CD14-positive monocyte (primary cell): ENCODE measurements at regions not wholly inside any gene's neighbourhood (a gene's known extent, or its start where the extent isn't known, plus 50 kb on each side); places are given as distances from the start of the nearest gene placed in this dataset.

Source experiments
- DNase-seq, 3 donors: peaks; one replicate each; pipeline ENCODE4 v3.0.0-alpha.2; 2011 to 2022
- H2AFZ ChIP-seq: 2 replicates; pipeline ENCODE4 v1.6.0; 2012; ENCODE audit warnings: mild to moderate bottlenecking, low read depth, low read length, inconsistent platforms; ENCODE audit not compliant: insufficient read depth, poor library complexity, severe bottlenecking
- H3K27ac ChIP-seq, 2 donors: 1 replicate in 1 of 2; 2 replicates in 1 of 2; pipeline ENCODE4 v1.5.1; 2012 to 2013; ENCODE audit warnings: low read length in 2 of 2, control low read depth in 1 of 2, inconsistent platforms in 1 of 2, low read depth in 1 of 2, mild to moderate bottlenecking in 1 of 2
- H3K27me3 ChIP-seq, 2 donors: one replicate each; pipeline versions ENCODE4 v1.6.0 to v1.6.1; 2011 to 2013; ENCODE audit warnings: low read length in 2 of 2; ENCODE audit not compliant: control insufficient read depth in 2 of 2, insufficient read depth in 2 of 2
- H3K36me3 ChIP-seq, 2 donors: replicated peaks in 1 of 2; 1 replicate in 1 of 2; 2 replicates in 1 of 2; pipeline versions ENCODE4 v1.5.1 to v1.6.1; 2012 to 2013; ENCODE audit warnings: low read length in 2 of 2, control low read depth in 1 of 2, inconsistent platforms in 1 of 2, mild to moderate bottlenecking in 1 of 2; ENCODE audit not compliant: insufficient read depth in 2 of 2, control insufficient read depth in 1 of 2
- H3K4me1 ChIP-seq, 2 donors: 1 replicate in 1 of 2; 2 replicates in 1 of 2; pipeline versions ENCODE4 v1.5.1 to v1.6.1; 2012 to 2013; ENCODE audit warnings: low read length in 2 of 2, control low read depth in 1 of 2, inconsistent platforms in 1 of 2, mild to moderate bottlenecking in 1 of 2, moderate library complexity in 1 of 2; ENCODE audit not compliant: insufficient read depth in 2 of 2, control insufficient read depth in 1 of 2
- H3K4me2 ChIP-seq: replicated peaks from 2 replicates; pipeline ENCODE3; 2012; ENCODE audit warnings: low read length, moderate library complexity, mild to moderate bottlenecking; ENCODE audit not compliant: poor library complexity, severe bottlenecking; ENCODE audit errors: extremely low read depth
- H3K4me3 ChIP-seq, 3 experiments: fragments of 200-600 bp in 1 of 3; sonication (generic) in 1 of 3; replicated peaks in 1 of 3; 1 replicate in 2 of 3; 2 replicates in 1 of 3; pipeline ENCODE4 v1.5.1; 2011 to 2013; ENCODE audit warnings: low read length in 3 of 3, mild to moderate bottlenecking in 3 of 3, control low read depth in 2 of 3, low read depth in 2 of 3, inconsistent platforms in 1 of 3, moderate library complexity in 1 of 3
- H3K79me2 ChIP-seq: 2 replicates; pipeline ENCODE4 v1.6.0; 2012; ENCODE audit warnings: mild to moderate bottlenecking, control low read depth, inconsistent platforms, low read length, moderate library complexity; ENCODE audit not compliant: insufficient read depth
- H3K9ac ChIP-seq: 2 replicates; pipeline ENCODE4 v1.6.0; 2017; ENCODE audit warnings: low read length, mild to moderate bottlenecking; ENCODE audit not compliant: insufficient read depth, poor library complexity, severe bottlenecking
- H3K9me3 ChIP-seq, 2 donors: replicated peaks in 1 of 2; 1 replicate in 1 of 2; 2 replicates in 1 of 2; pipeline versions ENCODE4 v1.5.1 to v1.6.1; 2012 to 2013; ENCODE audit warnings: low read length in 2 of 2, control low read depth in 1 of 2; ENCODE audit not compliant: control insufficient read depth in 1 of 2, insufficient read depth in 1 of 2
- H4K20me1 ChIP-seq: 2 replicates; pipeline ENCODE4 v1.6.0; 2012; ENCODE audit warnings: mild to moderate bottlenecking, low read length, control low read depth, moderate library complexity; ENCODE audit not compliant: insufficient read depth
- H3K27ac Mint-ChIP-seq, 7 donors: one replicate each; pipeline ENCODE4 v1.8.0; 2020; ENCODE audit warnings: mild to moderate bottlenecking in 7 of 7, mixed read lengths in 7 of 7, moderate library complexity in 6 of 7, inconsistent platforms in 2 of 7
- H3K27me3 Mint-ChIP-seq, 3 donors: one replicate each; pipeline ENCODE4 v1.8.0; 2021 to 2022; ENCODE audit warnings: low read depth in 3 of 3, mild to moderate bottlenecking in 3 of 3, mixed read lengths in 3 of 3, moderate library complexity in 3 of 3, inconsistent platforms in 1 of 3
- H3K36me3 Mint-ChIP-seq, 2 donors: one replicate each; pipeline ENCODE4 v1.8.0; 2020; ENCODE audit warnings: mixed read lengths in 2 of 2, inconsistent platforms in 1 of 2, mild to moderate bottlenecking in 1 of 2
- H3K4me1 Mint-ChIP-seq: one replicate; pipeline ENCODE4 v1.8.0; 2020; ENCODE audit warnings: mild to moderate bottlenecking, mixed read lengths
- H3K4me3 Mint-ChIP-seq, 2 donors: one replicate each; pipeline ENCODE4 v1.8.0; 2020; ENCODE audit warnings: mild to moderate bottlenecking in 2 of 2, mixed read lengths in 2 of 2, moderate library complexity in 1 of 2
- H3K9me3 Mint-ChIP-seq, 7 donors: one replicate each; pipeline ENCODE4 v1.8.0; 2020 to 2022; ENCODE audit warnings: mixed read lengths in 7 of 7, mild to moderate bottlenecking in 6 of 7, moderate library complexity in 6 of 7, inconsistent platforms in 2 of 7
- CTCF ChIP-seq: fragments of 200-600 bp; IDR thresholded peaks from one replicate; pipeline ENCODE4 v1.8.0; 2022; ENCODE audit warnings: antibody characterized with exemption, mild to moderate bottlenecking
- WGBS: methylation state at CpG from one replicate; pipeline ENCODE4 v1.1.5; 2013; ENCODE audit warnings: missing lambda C conversion rate; ENCODE audit not compliant: insufficient coverage; 5-methylcytosine and 5-hydroxymethylcytosine counted together
- intact Hi-C, 2 donors: fragments of 100-400 bp; cut with micrococcal nuclease; formaldehyde crosslinking; loops; one replicate each; pipeline versions ENCODE4 v1.15.0 to v1.15.1; 2023

GRCh38 chr6:77030929-77031674 lies 432.2 kb downstream of the HTR1B start:
- H3K36me3 Mint-ChIP-seq, result no peaks in the 10 kb centered on the region

GRCh38 chr6:77026341-77026740 lies 436.9 kb downstream of the HTR1B start:
- intact Hi-C loops, result no loop called here
- H3K9ac ChIP-seq, result no peak overlapping the region

More at GRCh38 chr6:77030929-77031674, 432.2 kb downstream of the HTR1B start:
- Histone ChIP-seq H3K9ac (no peak overlapping the region), H3K4me3 (no peak overlapping the region), H3K79me2 (no peaks in the 10 kb centered on the region), H2AFZ (no peak overlapping the region), H3K27ac (no peak overlapping the region), H3K27me3 (no peaks in the 10 kb centered on the region), H3K4me1 (no peaks in the 10 kb centered on the region), H4K20me1 (no peaks in the 10 kb centered on the region), H3K9me3 (peaks cover under 1 to 2% of the 10 kb centered on the region in 2 donors), H3K4me2 (no peak overlapping the region), H3K36me3 (no peaks in the 10 kb centered on the region)
- H3K27ac Mint-ChIP-seq, result no peak overlapping the region
- H3K9me3 Mint-ChIP-seq, result peaks cover 0 to 4% (median 2%) of the 10 kb centered on the region in 7 donors
- H3K27me3 Mint-ChIP-seq, result no peaks in the 10 kb centered on the region
- no peak for TF ChIP-seq CTCF
- no peak overlapping the region for H3K4me3 Mint-ChIP-seq
- no peak for DNase-seq
- H3K4me1 Mint-ChIP-seq, result no peaks in the 10 kb centered on the region
- 100% methylated on average over 1 of the region's 7 CpGs for WGBS
- intact Hi-C loops, result no loop called here

More at GRCh38 chr6:77026341-77026740, 436.9 kb downstream of the HTR1B start:
- no peak overlapping the region for H3K4me2 ChIP-seq
- H3K36me3 Mint-ChIP-seq, result no peaks in the 10 kb centered on the region
- H3K9me3 ChIP-seq, result no peaks in the 10 kb centered on the region
- WGBS, result no CpG with 5 or more reads among the region's 2 CpGs
- H2AFZ ChIP-seq, result no peak overlapping the region
- no peak overlapping the region for H3K4me3 ChIP-seq
- no peaks in the 10 kb centered on the region for H3K27me3 Mint-ChIP-seq
- TF ChIP-seq CTCF, result no peak
- H3K36me3 ChIP-seq, result no peaks in the 10 kb centered on the region
- H3K9me3 Mint-ChIP-seq, result peaks cover 0 to 4% (median 0%) of the 10 kb centered on the region in 7 donors
- no peak overlapping the region for H3K4me3 Mint-ChIP-seq
- H4K20me1 ChIP-seq, result no peaks in the 10 kb centered on the region
- H3K4me1 ChIP-seq, result no peaks in the 10 kb centered on the region
- H3K27ac Mint-ChIP-seq, result no peak overlapping the region
- H3K27me3 ChIP-seq, result no peaks in the 10 kb centered on the region
- H3K4me1 Mint-ChIP-seq, result no peaks in the 10 kb centered on the region
- H3K27ac ChIP-seq, result no peak overlapping the region
- no peak for DNase-seq
- no peaks in the 10 kb centered on the region for H3K79me2 ChIP-seq
